ENCODE measurements at regions not wholly inside any gene's neighbourhood (a gene's known extent, or its start where the extent isn't known, plus 50 kb on each side); places are given as distances from the start of the nearest gene placed in this dataset.

- no peaks in the 10 kb centered on the region for H3K9me3 ChIP-seq (ENCODE audit: low read length)
- no peaks in the 10 kb centered on the region for H3F3A ChIP-seq (ENCODE audit: low read length, unreplicated experiment)
- H3K27me3 ChIP-seq (ENCODE audit: low read length): no peaks in the 10 kb centered on the region
- H3K9ac ChIP-seq (ENCODE audit: low read length): no peak overlapping the region
- BruUV-seq (replicated peaks): no TSS peak
- TF ChIP-seq, protein P1, sequence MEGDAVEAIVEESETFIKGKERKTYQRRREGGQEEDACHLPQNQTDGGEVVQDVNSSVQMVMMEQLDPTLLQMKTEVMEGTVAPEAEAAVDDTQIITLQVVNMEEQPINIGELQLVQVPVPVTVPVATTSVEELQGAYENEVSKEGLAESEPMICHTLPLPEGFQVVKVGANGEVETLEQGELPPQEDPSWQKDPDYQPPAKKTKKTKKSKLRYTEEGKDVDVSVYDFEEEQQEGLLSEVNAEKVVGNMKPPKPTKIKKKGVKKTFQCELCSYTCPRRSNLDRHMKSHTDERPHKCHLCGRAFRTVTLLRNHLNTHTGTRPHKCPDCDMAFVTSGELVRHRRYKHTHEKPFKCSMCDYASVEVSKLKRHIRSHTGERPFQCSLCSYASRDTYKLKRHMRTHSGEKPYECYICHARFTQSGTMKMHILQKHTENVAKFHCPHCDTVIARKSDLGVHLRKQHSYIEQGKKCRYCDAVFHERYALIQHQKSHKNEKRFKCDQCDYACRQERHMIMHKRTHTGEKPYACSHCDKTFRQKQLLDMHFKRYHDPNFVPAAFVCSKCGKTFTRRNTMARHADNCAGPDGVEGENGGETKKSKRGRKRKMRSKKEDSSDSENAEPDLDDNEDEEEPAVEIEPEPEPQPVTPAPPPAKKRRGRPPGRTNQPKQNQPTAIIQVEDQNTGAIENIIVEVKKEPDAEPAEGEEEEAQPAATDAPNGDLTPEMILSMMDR (conservative IDR thresholded peaks at IDR 0.05; ENCODE audit: low read depth, low read length): no peak
- TF ChIP-seq EZH2 (IDR thresholded peaks at IDR 0.05; ENCODE audit: low read length, unreplicated experiment) (no peak), EZH2phosphoT487 (IDR thresholded peaks at IDR 0.05; ENCODE audit: borderline replicate concordance, low read length) (no peak)
- ChIA-PET POLR2A (ENCODE audit: unreplicated experiment) (no interaction called here), CTCF (no interaction called here)
- no peak overlapping the region; the same call in 1 of the 2 replicates for H3K4me2 ChIP-seq (ENCODE audit: low read length)
- no peaks in the 10 kb centered on the region for H4K20me1 ChIP-seq (ENCODE audit: low read length)
- H3K4me3 ChIP-seq (ENCODE audit: low read length): no peak overlapping the region
- H3K27ac ChIP-seq (ENCODE audit: low read length): peak overlapping the region; percentile 73
- intact Hi-C loops (cut with micrococcal nuclease): no loop called here
- H3K79me2 ChIP-seq (ENCODE audit: low read length): no peaks in the 10 kb centered on the region
- no peak overlapping the region for H2AFZ ChIP-seq (ENCODE audit: low read length)
- peak; percentile 75 for DNase-seq
- ATAC-seq: peak; percentile 88
- no peaks in the 10 kb centered on the region for H3K9me2 ChIP-seq (replicated peaks; ENCODE audit: low read length)
- no peaks in the 10 kb centered on the region for H3K36me3 ChIP-seq (ENCODE audit: low read depth, low read length)
- peaks cover 31% of the 10 kb centered on the region for H3K4me1 ChIP-seq (ENCODE audit: insufficient read depth, low read length)
Observed at GRCh38 chr4:37535872-37536271, 150.3 kb downstream of the RELL1 start.

DNA sequence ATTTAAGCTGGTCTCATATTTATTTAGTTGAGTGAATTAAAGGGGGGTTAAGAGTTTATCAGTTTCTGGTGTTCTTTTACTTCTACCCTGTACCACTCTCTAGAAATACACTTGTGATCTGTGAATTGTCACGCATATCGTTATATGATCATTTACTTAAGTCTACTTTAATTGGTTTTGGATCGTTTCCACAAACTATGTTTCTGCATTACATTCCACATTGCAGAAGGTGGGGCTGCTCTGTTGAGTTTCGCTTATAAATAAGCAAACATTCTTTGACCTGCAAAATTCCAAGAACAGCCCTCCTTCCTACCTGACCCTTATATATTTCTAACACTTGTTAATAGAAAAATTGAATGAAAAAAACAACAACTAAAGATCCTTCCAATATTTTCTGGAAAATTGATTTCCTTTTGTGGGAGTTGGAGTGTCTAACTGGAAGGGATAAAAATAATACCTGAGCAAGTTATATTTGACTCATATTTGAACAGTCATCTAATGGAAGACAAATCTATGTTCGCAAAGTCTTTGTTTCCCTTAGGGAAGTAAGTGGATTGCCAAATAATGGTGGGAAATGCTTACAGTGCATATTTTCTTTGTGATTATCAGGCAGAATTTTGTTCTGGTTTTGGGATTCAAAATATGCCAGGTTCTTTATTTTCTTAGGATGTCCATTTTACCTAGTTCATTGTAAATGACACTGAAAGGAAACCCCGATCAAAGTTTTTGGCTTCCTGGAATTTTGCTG is 152.7 kb downstream of the RELL1 start:
- ATAC-seq (no peak), DNase-seq (peak; percentile 22)
- Histone ChIP-seq H3K27me3 (ENCODE audit: low read length) (no peaks in the 10 kb centered on the region), H3K9me3 (ENCODE audit: low read length) (no peaks in the 10 kb centered on the region), H3K9ac (ENCODE audit: low read length) (no peak overlapping the region), H4K20me1 (ENCODE audit: low read length) (no peaks in the 10 kb centered on the region), H3K27ac (ENCODE audit: low read length) (no peak overlapping the region), H3K79me2 (ENCODE audit: low read length) (no peaks in the 10 kb centered on the region), H3F3A (ENCODE audit: low read length, unreplicated experiment) (no peaks in the 10 kb centered on the region), H2AFZ (ENCODE audit: low read length) (no peak overlapping the region), H3K4me1 (ENCODE audit: insufficient read depth, low read length) (peaks cover 28% of the 10 kb centered on the region), H3K36me3 (ENCODE audit: low read depth, low read length) (no peaks in the 10 kb centered on the region), H3K9me2 (replicated peaks; ENCODE audit: low read length) (no peaks in the 10 kb centered on the region), H3K4me2 (ENCODE audit: low read length) (no peak overlapping the region), H3K4me3 (ENCODE audit: low read length) (no peak overlapping the region)
- TF ChIP-seq EZH2phosphoT487 (IDR thresholded peaks at IDR 0.05; ENCODE audit: borderline replicate concordance, low read length): no peak
- no TSS peak for BruUV-seq (replicated peaks)
- intact Hi-C loops (cut with micrococcal nuclease): no loop called here
- ChIA-PET POLR2A (ENCODE audit: unreplicated experiment) (no interaction called here), CTCF (no interaction called here)

- no TSS peak for BruUV-seq (replicated peaks)
- CTCF ChIA-PET: no interaction called here
- no peaks in the 10 kb centered on the region for H3K27me3 ChIP-seq (ENCODE audit: low read length)
- H3K9me2 ChIP-seq (replicated peaks; ENCODE audit: low read length): no peaks in the 10 kb centered on the region
- no peak overlapping the region for H3K4me3 ChIP-seq (ENCODE audit: low read length)
- H3K79me2 ChIP-seq (ENCODE audit: low read length): no peaks in the 10 kb centered on the region
- H3K27ac ChIP-seq (ENCODE audit: low read length): no peak overlapping the region
- no peak overlapping the region for H3K9ac ChIP-seq (ENCODE audit: low read length)
- no peaks in the 10 kb centered on the region for H3K36me3 ChIP-seq (ENCODE audit: low read depth, low read length)
- intact Hi-C loops (cut with micrococcal nuclease): no loop called here
- POLR2A ChIA-PET (ENCODE audit: unreplicated experiment): interaction anchor here (0.7 kb wide), 1 partner anchor 483 kb away, joined by 20 read pairs; no protein-coding TSS in a partner anchor
- no peak overlapping the region for H3K4me2 ChIP-seq (ENCODE audit: low read length)
- peaks cover 31% of the 10 kb centered on the region for H3K4me1 ChIP-seq (ENCODE audit: insufficient read depth, low read length)
- H2AFZ ChIP-seq (ENCODE audit: low read length): no peak overlapping the region
- TF ChIP-seq EZH2phosphoT487 (IDR thresholded peaks at IDR 0.05; ENCODE audit: borderline replicate concordance, low read length) (no peak), EZH2 (IDR thresholded peaks at IDR 0.05; ENCODE audit: low read length, unreplicated experiment) (no peak)
- TF ChIP-seq, protein P1 (conservative IDR thresholded peaks at IDR 0.05; ENCODE audit: low read depth, low read length): no peak
- ATAC-seq (no peak), DNase-seq (peak; percentile 6)
- no peaks in the 10 kb centered on the region for H3F3A ChIP-seq (ENCODE audit: low read length, unreplicated experiment)
- H3K9me3 ChIP-seq (ENCODE audit: low read length): no peaks in the 10 kb centered on the region
- H4K20me1 ChIP-seq (ENCODE audit: low read length): no peaks in the 10 kb centered on the region
Observed at GRCh38 chr4:37531151-37531550, 155.0 kb downstream of the RELL1 start.
